HG03565 (cell line): ENCODE measurements at regions not wholly inside any gene's neighbourhood (a gene's known extent, or its start where the extent isn't known, plus 50 kb on each side); places are given as distances from the start of the nearest gene placed in this dataset.
"Not testable (repeated sequence)": the region's sequence is repeated elsewhere in the genome, so short reads cannot be mapped to it uniquely, and the experiment has no call there.

Experiments
- ATAC-seq: cut with Tn5 transposase; IDR thresholded peaks from one replicate; pipeline ENCODE4 v1.9.1; 2021; ENCODE audit warnings: mild to moderate bottlenecking, moderate library complexity; ENCODE audit not compliant: unreplicated experiment

GRCh38 chr6:57708061-57708460 is 390.6 kb downstream of the PRIM2 start:
- ATAC-seq: not testable (repeated sequence)

- ATAC-seq: not testable (repeated sequence)
Observed at GRCh38 chr6:57722546-57722945, 405.1 kb downstream of the PRIM2 start.

GRCh38 chr6:57723815-57724401 is 406.5 kb downstream of the PRIM2 start:
- ATAC-seq: not testable (repeated sequence)

- not testable (repeated sequence) for ATAC-seq
Observed at GRCh38 chr6:57729407-57729806, 412.0 kb downstream of the PRIM2 start.

- ATAC-seq: not testable (repeated sequence)
Observed at GRCh38 chr6:57730726-57731125, 413.3 kb downstream of the PRIM2 start.

- ATAC-seq: not testable (repeated sequence)
Observed at GRCh38 chr6:57747716-57748115, 430.3 kb downstream of the PRIM2 start.

GRCh38 chr6:57759850-57760249 is 442.4 kb downstream of the PRIM2 start:
- not testable (repeated sequence) for ATAC-seq

- ATAC-seq: not testable (repeated sequence)
Observed at GRCh38 chr6:57792720-57793397, 475.4 kb downstream of the PRIM2 start.

- not testable (repeated sequence) for ATAC-seq
Observed at GRCh38 chr6:57793398-57793762, 475.9 kb downstream of the PRIM2 start.

GRCh38 chr6:57799703-57800479 is 482.5 kb downstream of the PRIM2 start:
- ATAC-seq: not testable (repeated sequence)

GRCh38 chr6:57808581-57808980 is 491.2 kb downstream of the PRIM2 start:
- ATAC-seq: not testable (repeated sequence)

- not testable (repeated sequence) for ATAC-seq
Observed at GRCh38 chr6:57809454-57809853, 492.0 kb downstream of the PRIM2 start.

- ATAC-seq: not testable (repeated sequence)
Observed at GRCh38 chr6:57813271-57814075, 496.0 kb downstream of the PRIM2 start.

GRCh38 chr6:57815826-57816225 is 498.4 kb downstream of the PRIM2 start:
- ATAC-seq: not testable (repeated sequence)

- not testable (repeated sequence) for ATAC-seq
Observed at GRCh38 chr6:57821325-57821724, 503.9 kb downstream of the PRIM2 start.

GRCh38 chr6:57822448-57822847 is 505.0 kb downstream of the PRIM2 start:
- ATAC-seq: not testable (repeated sequence)

GRCh38 chr6:57822896-57823358 is 505.5 kb downstream of the PRIM2 start:
- ATAC-seq: no peak

GRCh38 chr6:57837622-57838209 is 520.3 kb downstream of the PRIM2 start:
- not testable (repeated sequence) for ATAC-seq

- not testable (repeated sequence) for ATAC-seq
Observed at GRCh38 chr6:57841551-57841950, 524.1 kb downstream of the PRIM2 start.

- ATAC-seq: not testable (repeated sequence)
Observed at GRCh38 chr6:57853745-57854407, 536.4 kb downstream of the PRIM2 start.
